ENCODE measurements at regions not wholly inside any gene's neighbourhood (a gene's known extent, or its start where the extent isn't known, plus 50 kb on each side); places are given as distances from the start of the nearest gene placed in this dataset.

GRCh38 chr6:120908767-120909166 lies 425.5 kb downstream of the TBC1D32 start:
- Histone ChIP-seq H2AFZ (no peak overlapping the region), H3K27me3 (ENCODE audit: insufficient read depth) (no peaks in the 10 kb centered on the region), H4K20me1 (replicated peaks; ENCODE audit: insufficient read depth) (no peaks in the 10 kb centered on the region), H3K4me2 (no peak overlapping the region), H3K4me1 (ENCODE audit: insufficient read depth) (no peaks in the 10 kb centered on the region), H3K36me3 (ENCODE audit: insufficient read depth) (no peaks in the 10 kb centered on the region), H3K9me2 (ENCODE audit: insufficient read depth) (no peaks in the 10 kb centered on the region), H3K79me2 (replicated peaks; ENCODE audit: insufficient read depth) (no peaks in the 10 kb centered on the region), H3K4me3 (no peak overlapping the region), H3F3A (replicated peaks; ENCODE audit: low read depth) (no peaks in the 10 kb centered on the region), H3K27ac (ENCODE audit: low read depth) (no peak overlapping the region)
- H3K4me1 Mint-ChIP-seq: no peaks in the 10 kb centered on the region
- ATAC-seq: no peak
- H3K9me3 Mint-ChIP-seq: no peaks in the 10 kb centered on the region; the same call in 2 of the 3 replicates
- peaks cover 2% of the 10 kb centered on the region for H3K27me3 Mint-ChIP-seq (ENCODE audit: insufficient read depth, low read depth, poor library complexity)
- DNase-seq (ENCODE audit: low spot score): no peak
- H3K4me3 Mint-ChIP-seq: no peak overlapping the region
- no peak overlapping the region for H3K27ac Mint-ChIP-seq
- TF ChIP-seq JUNB (IDR thresholded peaks at IDR 0.05; ENCODE audit: unreplicated experiment): no peak
- no peak for TF ChIP-seq REST (IDR thresholded peaks at IDR 0.05; ENCODE audit: unreplicated experiment)
- TF ChIP-seq POLR2AphosphoS5 (IDR thresholded peaks at IDR 0.05; ENCODE audit: low read depth): no peak
- TF ChIP-seq EZH2 (IDR thresholded peaks at IDR 0.05; ENCODE audit: low read depth, unreplicated experiment): no peak
- no peak for TF ChIP-seq ZNF331 (CRISPR knock-in tag; IDR thresholded peaks at IDR 0.05; ENCODE audit: low read depth)
- TF ChIP-seq CREB1 (CRISPR knock-in tag; IDR thresholded peaks at IDR 0.05; ENCODE audit: low read depth): no peak
- TF ChIP-seq ZNF462 (CRISPR knock-in tag; IDR thresholded peaks at IDR 0.05): no peak
- no peak for TF ChIP-seq ETS1 (IDR thresholded peaks at IDR 0.05)
- no peak for TF ChIP-seq CTCF (conservative IDR thresholded peaks at IDR 0.05; ENCODE audit: low read depth in 2 of 2)
- no peak for TF ChIP-seq STAT1 (IDR thresholded peaks at IDR 0.05; ENCODE audit: unreplicated experiment)
- TF ChIP-seq EZH2phosphoT487 (IDR thresholded peaks at IDR 0.05; ENCODE audit: unreplicated experiment): no peak
- no peaks in the 10 kb centered on the region for H3K36me3 Mint-ChIP-seq (ENCODE audit: low read depth)
